CD4-positive, alpha-beta T cell treated with Interferon alpha-2 for 1 hour (primary cell): ENCODE measurements at regions not wholly inside any gene's neighbourhood (a gene's known extent, or its start where the extent isn't known, plus 50 kb on each side); places are given as distances from the start of the nearest gene placed in this dataset.

Experiments
- DNase-seq, 2 donors: peaks; one replicate each; pipeline ENCODE4 v3.0.0-alpha.2; 2020 to 2022

GRCh38 chr7:156445997-156446761 is 194.4 kb upstream of the RNF32 start:
- DNase-seq: no peak

GRCh38 chr7:156442516-156442915 is 198.1 kb upstream of the RNF32 start:
- DNase-seq: no peak

GRCh38 chr7:156440456-156440855 is 200.1 kb upstream of the RNF32 start:
- no peak for DNase-seq

DNA sequence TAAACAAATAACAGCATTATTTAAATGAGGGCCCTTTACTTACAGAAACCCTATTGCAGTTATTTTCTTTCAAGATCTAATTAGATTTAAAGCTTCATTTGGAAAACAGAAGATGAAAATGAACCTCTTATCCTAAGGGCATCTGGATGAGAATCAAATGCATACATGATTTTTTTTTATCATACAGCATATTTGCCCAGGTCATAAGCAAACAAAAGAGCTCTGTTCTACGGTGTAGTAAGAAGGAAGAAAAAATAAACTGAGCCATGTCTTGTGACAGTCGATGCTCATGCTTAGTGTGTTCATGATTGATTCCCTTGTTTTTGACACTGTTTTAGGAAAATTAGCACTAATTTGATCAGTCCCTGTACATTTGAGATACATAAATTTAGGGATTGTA is 202.6 kb upstream of the RNF32 start:
- no peak for DNase-seq

DNA sequence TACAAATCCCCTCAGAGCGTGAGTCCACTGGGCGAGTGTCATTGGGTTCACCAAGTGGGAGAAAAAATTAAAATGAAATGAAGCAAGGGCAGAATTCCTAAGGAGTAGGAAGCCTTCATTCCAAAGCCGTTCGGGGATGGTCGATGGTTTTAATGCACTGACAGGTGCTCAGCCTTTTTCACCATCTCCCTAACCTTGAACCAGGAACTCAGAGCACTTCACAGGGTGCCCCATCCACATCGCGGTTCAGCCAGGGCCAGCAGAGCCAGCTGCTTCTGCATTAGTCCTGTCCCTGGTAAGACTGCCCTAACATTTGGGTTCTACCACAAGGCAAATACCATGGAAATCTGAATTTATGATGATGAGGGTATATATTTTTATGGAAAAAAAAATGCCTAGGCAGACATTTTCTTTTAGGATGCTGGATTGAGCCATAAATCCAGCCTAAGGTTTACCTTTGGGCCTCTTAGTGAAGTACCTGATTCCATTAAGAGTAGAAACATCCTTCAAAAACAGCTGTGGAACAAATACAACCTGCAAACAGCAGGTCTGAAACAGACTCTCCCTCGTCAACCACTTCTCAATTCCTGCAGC is 203.5 kb upstream of the RNF32 start:
- DNase-seq: no peak

GRCh38 chr7:156435486-156436231 is 204.9 kb upstream of the RNF32 start:
- no peak for DNase-seq

- no peak for DNase-seq
Measured at GRCh38 chr7:156434706-156435105, 205.9 kb upstream of the RNF32 start.

- DNase-seq: no peak
Measured at GRCh38 chr7:156432018-156432417, 208.6 kb upstream of the RNF32 start.

- DNase-seq: no peak
Measured at GRCh38 chr7:156430109-156430508, 210.5 kb upstream of the RNF32 start.

DNA sequence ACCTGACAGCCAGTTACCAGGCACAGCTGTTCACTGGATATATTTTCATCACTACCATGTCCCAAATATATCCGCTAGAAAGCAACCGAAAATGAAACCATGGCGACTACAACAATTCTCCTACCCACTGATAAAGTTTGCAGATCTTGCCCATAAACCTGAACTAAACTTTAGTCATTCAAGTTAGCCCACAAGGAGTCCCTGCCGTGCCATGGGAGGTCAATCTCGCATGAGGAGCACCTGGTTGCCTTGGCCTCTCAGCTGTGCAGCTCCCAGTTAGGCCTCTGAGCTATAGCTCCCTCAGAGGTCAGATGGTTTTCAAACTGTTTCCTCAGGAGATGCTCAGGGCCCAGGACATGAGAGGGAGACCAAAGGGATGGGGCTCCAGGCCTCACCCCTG is 211.1 kb upstream of the RNF32 start:
- DNase-seq: no peak

- no peak for DNase-seq
Measured at GRCh38 chr7:156423876-156424275, 216.7 kb upstream of the RNF32 start.

GRCh38 chr7:156420496-156420895 is 220.1 kb upstream of the RNF32 start:
- no peak for DNase-seq

- DNase-seq: no peak
Measured at GRCh38 chr7:156419782-156420181, 220.8 kb upstream of the RNF32 start.

- DNase-seq: no peak
Measured at GRCh38 chr7:156402255-156402654, 238.3 kb upstream of the RNF32 start.

DNA sequence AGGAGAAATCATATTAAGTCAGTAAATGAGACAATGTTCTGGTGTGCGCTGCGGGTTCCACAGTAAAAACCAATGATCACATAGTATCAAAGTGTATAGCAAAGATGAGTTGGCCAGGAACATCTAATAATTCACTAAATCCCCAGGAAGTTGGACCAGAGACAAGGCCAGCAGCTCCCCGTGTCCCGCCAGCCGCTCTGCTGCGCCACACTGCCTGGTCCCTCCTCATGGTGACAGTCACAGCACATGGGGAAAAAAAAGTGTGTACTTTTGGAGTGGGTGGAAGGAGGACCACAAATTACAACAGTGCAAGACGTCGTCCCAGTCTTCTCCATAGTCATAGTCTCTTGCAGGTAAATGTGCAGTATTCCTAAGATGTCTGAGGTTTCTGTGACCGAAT is 239.0 kb upstream of the RNF32 start:
- no peak for DNase-seq

GRCh38 chr7:156400046-156400445 is 240.5 kb upstream of the RNF32 start:
- no peak for DNase-seq

GRCh38 chr7:156397249-156397648 is 243.3 kb upstream of the RNF32 start:
- DNase-seq: no peak

GRCh38 chr7:156389116-156389692 is 251.4 kb upstream of the RNF32 start:
- no peak for DNase-seq

GRCh38 chr7:156386097-156386496 is 254.5 kb upstream of the RNF32 start:
- no peak for DNase-seq

DNA sequence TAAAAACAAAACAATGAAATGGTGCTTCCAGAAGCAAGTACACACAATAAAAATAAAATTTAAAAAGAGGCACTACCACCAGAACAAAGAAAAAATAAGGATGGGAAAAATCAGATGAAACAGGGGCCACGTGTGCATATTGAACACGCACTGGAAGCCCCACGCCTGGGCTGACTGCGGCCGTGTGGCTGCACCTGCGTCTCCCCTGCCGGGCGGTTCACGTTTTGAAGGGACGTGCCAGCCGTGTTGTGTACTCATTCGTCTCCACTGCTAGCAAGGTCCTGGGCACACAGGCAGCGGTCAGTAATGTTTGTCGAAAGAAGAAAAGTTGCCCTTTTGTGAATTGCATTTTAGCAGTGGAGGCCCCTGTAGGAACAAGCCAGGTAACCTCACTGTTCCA is 255.9 kb upstream of the RNF32 start:
- DNase-seq: no peak

DNA sequence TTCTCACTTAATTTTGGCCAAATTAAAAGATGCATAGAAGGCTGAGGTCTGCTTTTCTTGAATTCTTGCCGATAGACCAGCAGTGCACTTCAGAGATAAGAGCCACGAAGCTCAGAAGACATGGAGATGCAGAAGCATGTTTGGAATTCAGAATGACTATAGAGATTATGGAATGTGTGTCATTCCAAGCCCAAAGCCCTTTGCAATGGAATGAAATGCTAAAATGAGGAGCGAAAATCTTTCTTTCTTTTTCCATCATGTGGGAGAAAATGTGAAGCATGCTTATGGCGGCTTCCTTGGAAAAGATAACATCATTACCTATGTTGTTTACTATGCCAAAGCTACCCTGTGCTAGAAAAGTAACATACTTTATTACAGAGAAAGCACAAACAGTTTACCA is 257.0 kb upstream of the RNF32 start:
- DNase-seq: no peak

DNA sequence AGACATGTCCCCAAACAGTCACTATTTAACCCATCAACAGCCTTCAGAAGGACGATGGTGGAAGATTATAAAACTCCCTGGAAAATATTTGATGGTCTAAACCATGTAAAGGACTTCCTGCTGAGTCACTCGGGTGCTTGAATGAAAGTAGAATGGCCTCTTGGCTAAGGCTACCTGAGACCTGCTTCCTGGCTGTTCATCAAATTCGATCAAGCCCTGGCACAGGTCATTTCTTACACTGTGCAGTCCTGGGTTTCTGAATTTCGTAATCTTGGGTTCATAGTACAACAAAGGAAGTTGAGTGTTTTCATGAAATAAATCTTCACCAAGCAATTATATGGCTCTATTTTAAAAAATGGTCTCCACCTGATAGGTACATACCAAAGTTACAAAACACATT is 260.3 kb upstream of the RNF32 start:
- DNase-seq: no peak

DNA sequence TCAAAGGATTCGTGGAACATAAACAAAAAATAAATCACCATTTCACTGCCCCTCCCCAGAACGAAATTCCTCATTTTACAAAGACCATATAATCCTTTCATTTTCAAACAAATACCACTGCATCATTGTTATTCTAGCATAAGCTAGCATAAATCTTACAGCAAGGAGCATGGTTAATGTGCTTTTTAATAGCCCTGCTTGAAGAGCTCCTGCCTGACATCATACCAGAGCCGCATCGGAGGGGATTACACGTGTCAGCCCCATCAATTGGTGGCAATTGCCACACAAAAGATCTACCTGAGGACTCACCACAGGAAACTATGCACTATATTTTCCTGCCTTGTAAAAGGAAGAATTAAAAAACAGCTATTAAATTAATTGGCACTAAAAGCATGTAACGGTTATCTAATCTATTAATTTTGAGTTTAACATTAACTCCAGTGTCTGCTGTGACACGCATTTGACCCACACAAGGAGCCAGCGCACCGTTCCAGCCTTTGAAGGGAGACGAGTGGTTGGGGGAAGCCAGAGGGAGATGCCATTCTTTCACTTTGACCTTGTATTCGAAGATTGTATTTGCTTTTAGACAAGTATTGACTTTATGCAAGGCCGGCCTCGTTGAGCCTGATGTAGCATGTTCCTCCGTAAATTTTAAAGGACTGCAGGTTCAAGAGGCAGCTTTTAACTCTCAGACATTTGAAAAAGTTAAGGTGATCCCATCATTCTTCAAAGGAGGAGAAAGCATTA is 261.1 kb upstream of the RNF32 start:
- DNase-seq: no peak
